ENCODE measurements at regions not wholly inside any gene's neighbourhood (a gene's known extent, or its start where the extent isn't known, plus 50 kb on each side); places are given as distances from the start of the nearest gene placed in this dataset.

- TF ChIP-seq ZNF248 (tag by site-specific recombination; IDR thresholded peaks at IDR 0.05) (no peak), ZNF585B (tag by site-specific recombination; IDR thresholded peaks at IDR 0.05) (no peak), ZNF239 (tag by site-specific recombination; IDR thresholded peaks at IDR 0.05) (no peak)
These were observed 1328.7 kb upstream of the NXPH2 start (continued) for GRCh38 chr2:140108706-140109475.

DNA sequence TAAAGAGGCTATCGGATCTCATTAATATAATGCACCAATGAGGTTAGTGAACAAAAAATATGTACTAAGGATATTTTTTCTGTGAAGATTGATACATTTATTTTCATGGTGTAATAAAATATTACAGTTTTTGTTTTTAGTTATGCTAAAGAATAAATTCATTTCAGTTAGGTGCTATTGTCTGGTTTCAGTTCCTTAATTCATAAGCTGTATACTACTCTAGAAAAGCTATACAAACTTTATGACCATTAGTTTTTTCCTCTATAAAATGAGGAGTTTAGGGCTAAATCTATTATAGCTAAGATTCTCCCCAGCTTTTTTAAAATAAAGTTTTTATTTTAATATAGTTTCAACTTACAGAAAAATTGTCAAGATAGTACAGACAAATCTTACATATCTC is 1311.7 kb upstream of the NXPH2 start:
- Histone ChIP-seq H3K4me1 (ENCODE audit: control insufficient read depth, insufficient read depth, low read length) (no peaks in the 10 kb centered on the region), H3K9me3 (ENCODE audit: control insufficient read depth, insufficient read depth, low read depth, low read length) (no peaks in the 10 kb centered on the region), H3K4me3 (ENCODE audit: low read depth, low read length) (no peak overlapping the region), H3K27ac (ENCODE audit: extremely low read depth, low read depth, low read length) (no peak overlapping the region), H3K36me3 (ENCODE audit: control insufficient read depth in 2 of 2, insufficient read depth in 1 of 2, low read length in 2 of 2) (no peaks in the 10 kb centered on the region)
- POLR2A ChIA-PET = no interaction called here
- CTCF ChIA-PET = interaction anchor here (0.6 kb wide), 1 partner anchor 41 kb away, joined by 3 read pairs; no protein-coding TSS in a partner anchor
- no peak for TF ChIP-seq ZNF660 (tag by site-specific recombination; IDR thresholded peaks at IDR 0.05)
- TF ChIP-seq, protein P1, sequence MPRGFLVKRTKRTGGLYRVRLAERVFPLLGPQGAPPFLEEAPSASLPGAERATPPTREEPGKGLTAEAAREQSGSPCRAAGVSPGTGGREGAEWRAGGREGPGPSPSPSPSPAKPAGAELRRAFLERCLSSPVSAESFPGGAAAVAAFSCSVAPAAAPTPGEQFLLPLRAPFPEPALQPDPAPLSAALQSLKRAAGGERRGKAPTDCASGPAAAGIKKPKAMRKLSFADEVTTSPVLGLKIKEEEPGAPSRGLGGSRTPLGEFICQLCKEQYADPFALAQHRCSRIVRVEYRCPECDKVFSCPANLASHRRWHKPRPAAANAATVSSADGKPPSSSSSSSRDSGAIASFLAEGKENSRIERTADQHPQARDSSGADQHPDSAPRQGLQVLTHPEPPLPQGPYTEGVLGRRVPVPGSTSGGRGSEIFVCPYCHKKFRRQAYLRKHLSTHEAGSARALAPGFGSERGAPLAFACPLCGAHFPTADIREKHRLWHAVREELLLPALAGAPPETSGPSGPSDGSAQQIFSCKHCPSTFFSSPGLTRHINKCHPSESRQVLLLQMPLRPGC (tag by site-specific recombination; IDR thresholded peaks at IDR 0.05) = no peak
- TF ChIP-seq, protein P2, sequence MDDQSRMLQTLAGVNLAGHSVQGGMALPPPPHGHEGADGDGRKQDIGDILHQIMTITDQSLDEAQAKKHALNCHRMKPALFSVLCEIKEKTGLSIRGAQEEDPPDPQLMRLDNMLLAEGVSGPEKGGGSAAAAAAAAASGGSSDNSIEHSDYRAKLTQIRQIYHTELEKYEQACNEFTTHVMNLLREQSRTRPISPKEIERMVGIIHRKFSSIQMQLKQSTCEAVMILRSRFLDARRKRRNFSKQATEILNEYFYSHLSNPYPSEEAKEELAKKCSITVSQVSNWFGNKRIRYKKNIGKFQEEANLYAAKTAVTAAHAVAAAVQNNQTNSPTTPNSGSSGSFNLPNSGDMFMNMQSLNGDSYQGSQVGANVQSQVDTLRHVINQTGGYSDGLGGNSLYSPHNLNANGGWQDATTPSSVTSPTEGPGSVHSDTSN (CRISPR knock-in tag; IDR thresholded peaks at IDR 0.05) = no peak
- no peak for TF ChIP-seq ZBTB44 (tag by site-specific recombination; IDR thresholded peaks at IDR 0.05)
- TF ChIP-seq, protein P3, sequence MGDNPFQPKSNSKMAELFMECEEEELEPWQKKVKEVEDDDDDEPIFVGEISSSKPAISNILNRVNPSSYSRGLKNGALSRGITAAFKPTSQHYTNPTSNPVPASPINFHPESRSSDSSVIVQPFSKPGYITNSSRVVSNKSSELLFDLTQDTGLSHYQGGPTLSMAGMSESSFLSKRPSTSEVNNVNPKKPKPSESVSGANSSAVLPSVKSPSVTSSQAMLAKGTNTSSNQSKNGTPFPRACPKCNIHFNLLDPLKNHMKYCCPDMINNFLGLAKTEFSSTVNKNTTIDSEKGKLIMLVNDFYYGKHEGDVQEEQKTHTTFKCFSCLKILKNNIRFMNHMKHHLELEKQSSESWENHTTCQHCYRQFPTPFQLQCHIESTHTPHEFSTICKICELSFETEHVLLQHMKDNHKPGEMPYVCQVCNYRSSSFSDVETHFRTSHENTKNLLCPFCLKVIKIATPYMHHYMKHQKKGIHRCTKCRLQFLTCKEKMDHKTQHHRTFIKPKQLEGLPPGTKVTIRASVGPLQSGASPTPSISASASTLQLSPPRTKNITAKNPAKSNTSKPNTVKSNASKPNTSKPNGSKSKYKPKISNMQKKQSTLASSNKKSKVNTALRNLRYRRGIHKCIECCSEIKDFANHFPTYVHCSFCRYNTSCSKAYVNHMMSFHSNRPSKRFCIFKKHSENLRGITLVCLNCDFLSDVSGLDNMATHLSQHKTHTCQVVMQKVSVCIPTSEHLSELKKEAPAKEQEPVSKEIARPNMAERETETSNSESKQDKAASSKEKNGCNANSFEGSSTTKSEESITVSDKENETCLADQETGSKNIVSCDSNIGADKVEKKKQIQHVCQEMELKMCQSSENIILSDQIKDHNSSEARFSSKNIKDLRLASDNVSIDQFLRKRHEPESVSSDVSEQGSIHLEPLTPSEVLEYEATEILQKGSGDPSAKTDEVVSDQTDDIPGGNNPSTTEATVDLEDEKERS (tag by site-specific recombination; IDR thresholded peaks at IDR 0.05) = no peak
- no peak for TF ChIP-seq CTCF (tag by site-specific recombination; IDR thresholded peaks at IDR 0.05)
- no peak for TF ChIP-seq PRDM10 (tag by site-specific recombination; IDR thresholded peaks at IDR 0.05)
- TF ChIP-seq, protein P4, sequence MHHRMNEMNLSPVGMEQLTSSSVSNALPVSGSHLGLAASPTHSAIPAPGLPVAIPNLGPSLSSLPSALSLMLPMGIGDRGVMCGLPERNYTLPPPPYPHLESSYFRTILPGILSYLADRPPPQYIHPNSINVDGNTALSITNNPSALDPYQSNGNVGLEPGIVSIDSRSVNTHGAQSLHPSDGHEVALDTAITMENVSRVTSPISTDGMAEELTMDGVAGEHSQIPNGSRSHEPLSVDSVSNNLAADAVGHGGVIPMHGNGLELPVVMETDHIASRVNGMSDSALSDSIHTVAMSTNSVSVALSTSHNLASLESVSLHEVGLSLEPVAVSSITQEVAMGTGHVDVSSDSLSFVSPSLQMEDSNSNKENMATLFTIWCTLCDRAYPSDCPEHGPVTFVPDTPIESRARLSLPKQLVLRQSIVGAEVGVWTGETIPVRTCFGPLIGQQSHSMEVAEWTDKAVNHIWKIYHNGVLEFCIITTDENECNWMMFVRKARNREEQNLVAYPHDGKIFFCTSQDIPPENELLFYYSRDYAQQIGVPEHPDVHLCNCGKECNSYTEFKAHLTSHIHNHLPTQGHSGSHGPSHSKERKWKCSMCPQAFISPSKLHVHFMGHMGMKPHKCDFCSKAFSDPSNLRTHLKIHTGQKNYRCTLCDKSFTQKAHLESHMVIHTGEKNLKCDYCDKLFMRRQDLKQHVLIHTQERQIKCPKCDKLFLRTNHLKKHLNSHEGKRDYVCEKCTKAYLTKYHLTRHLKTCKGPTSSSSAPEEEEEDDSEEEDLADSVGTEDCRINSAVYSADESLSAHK (tag by site-specific recombination; IDR thresholded peaks at IDR 0.05) = no peak
- TF ChIP-seq ZNF654 (tag by site-specific recombination; IDR thresholded peaks at IDR 0.05; ENCODE audit: low read depth) = no peak
- TF ChIP-seq ZNF394 (tag by site-specific recombination; IDR thresholded peaks at IDR 0.05; ENCODE audit: borderline replicate concordance) = no peak
- TF ChIP-seq ZNF155 (tag by site-specific recombination; IDR thresholded peaks at IDR 0.05) = no peak
- no peak for TF ChIP-seq YY2 (tag by site-specific recombination; IDR thresholded peaks at IDR 0.05)
- TF ChIP-seq ZNF561 (tag by site-specific recombination; IDR thresholded peaks at IDR 0.05; ENCODE audit: borderline replicate concordance) = no peak
- no peak for TF ChIP-seq ZBTB7A (tag by site-specific recombination; IDR thresholded peaks at IDR 0.05; ENCODE audit: low read depth)
- no peak for TF ChIP-seq ZBTB8A (tag by site-specific recombination; IDR thresholded peaks at IDR 0.05)
